ENCODE measurements at regions not wholly inside any gene's neighbourhood (a gene's known extent, or its start where the extent isn't known, plus 50 kb on each side); places are given as distances from the start of the nearest gene placed in this dataset.
"Not testable (repeated sequence)": the region's sequence is repeated elsewhere in the genome, so short reads cannot be mapped to it uniquely, and the experiment has no call there.

GRCh38 chr5:92544036-92544435, 1037.0 kb downstream of the NR2F1-AS1 start:
- Histone ChIP-seq H3K36me3 (no peaks in the 10 kb centered on the region), H3K4me3 (no peak overlapping the region), H3K4me1 (no peaks in the 10 kb centered on the region), H3K9me3 (no peaks in the 10 kb centered on the region), H3K27ac (no peak overlapping the region), H3K27me3 (ENCODE audit: low read depth) (no peaks in the 10 kb centered on the region)
- TF ChIP-seq CTCF (IDR thresholded peaks at IDR 0.05), result no peak
- DNase-seq (no peak), ATAC-seq (no peak)
- intact Hi-C loops (cut with DNase I), result no loop called here

GRCh38 chr5:92543201-92543600, 1037.8 kb downstream of the NR2F1-AS1 start:
- intact Hi-C loops (cut with DNase I), result no loop called here

GRCh38 chr5:92542017-92542416, 1039.0 kb downstream of the NR2F1-AS1 start:
- H3K4me3 ChIP-seq; H3K9me3 ChIP-seq; DNase-seq; H3K27ac ChIP-seq; ATAC-seq; intact Hi-C loops (cut with DNase I); H3K27me3 ChIP-seq (ENCODE audit: low read depth); H3K36me3 ChIP-seq; H3K4me1 ChIP-seq: not testable (repeated sequence)

More at GRCh38 chr5:92543201-92543600, 1037.8 kb downstream of the NR2F1-AS1 start:
- no peak overlapping the region for H3K4me3 ChIP-seq
- DNase-seq (no peak), ATAC-seq (no peak)
- no peak for TF ChIP-seq CTCF (IDR thresholded peaks at IDR 0.05)
- H3K9me3 ChIP-seq, result no peaks in the 10 kb centered on the region
- H3K36me3 ChIP-seq, result no peaks in the 10 kb centered on the region
- no peaks in the 10 kb centered on the region for H3K27me3 ChIP-seq (ENCODE audit: low read depth)
- no peak overlapping the region for H3K27ac ChIP-seq
- H3K4me1 ChIP-seq, result no peaks in the 10 kb centered on the region

GRCh38 chr5:92527311-92528078, 1053.5 kb downstream of the NR2F1-AS1 start:
- Histone ChIP-seq H3K27ac (no peak overlapping the region), H3K9me3 (no peaks in the 10 kb centered on the region), H3K36me3 (no peaks in the 10 kb centered on the region), H3K4me3 (no peak overlapping the region), H3K27me3 (ENCODE audit: low read depth) (no peaks in the 10 kb centered on the region), H3K4me1 (no peaks in the 10 kb centered on the region)
- ATAC-seq (no peak), DNase-seq (no peak)
- no peak for TF ChIP-seq CTCF (IDR thresholded peaks at IDR 0.05)
- intact Hi-C loops (cut with DNase I), result no loop called here

- Histone ChIP-seq H3K4me1 (no peaks in the 10 kb centered on the region), H3K27me3 (ENCODE audit: low read depth) (no peaks in the 10 kb centered on the region), H3K4me3 (no peak overlapping the region), H3K27ac (no peak overlapping the region), H3K36me3 (no peaks in the 10 kb centered on the region), H3K9me3 (no peaks in the 10 kb centered on the region)
- TF ChIP-seq CTCF (IDR thresholded peaks at IDR 0.05), result no peak
- intact Hi-C loops (cut with DNase I), result no loop called here
- no peak for DNase-seq
- ATAC-seq, result no peak
Observed at GRCh38 chr5:92525131-92525530, 1055.9 kb downstream of the NR2F1-AS1 start.

GRCh38 chr5:92519811-92520632, 1061.0 kb downstream of the NR2F1-AS1 start:
- no peaks in the 10 kb centered on the region for H3K36me3 ChIP-seq
- no peaks in the 10 kb centered on the region for H3K9me3 ChIP-seq
- no peak overlapping the region for H3K4me3 ChIP-seq
- ATAC-seq (no peak), DNase-seq (no peak)
- no peak overlapping the region for H3K27ac ChIP-seq
- no peaks in the 10 kb centered on the region for H3K27me3 ChIP-seq (ENCODE audit: low read depth)
- TF ChIP-seq CTCF (IDR thresholded peaks at IDR 0.05), result no peak
- no peaks in the 10 kb centered on the region for H3K4me1 ChIP-seq
- intact Hi-C loops (cut with DNase I), result no loop called here

Measured in lower lobe of right lung (tissue), 2 donors.